Fibroblast of upper back skin (primary cell): ENCODE measurements at regions not wholly inside any gene's neighbourhood (a gene's known extent, or its start where the extent isn't known, plus 50 kb on each side); places are given as distances from the start of the nearest gene placed in this dataset.

ENCODE experiments used
- DNase-seq: peaks from one replicate; pipeline ENCODE4 v3.0.0-alpha.2; 2013

DNA sequence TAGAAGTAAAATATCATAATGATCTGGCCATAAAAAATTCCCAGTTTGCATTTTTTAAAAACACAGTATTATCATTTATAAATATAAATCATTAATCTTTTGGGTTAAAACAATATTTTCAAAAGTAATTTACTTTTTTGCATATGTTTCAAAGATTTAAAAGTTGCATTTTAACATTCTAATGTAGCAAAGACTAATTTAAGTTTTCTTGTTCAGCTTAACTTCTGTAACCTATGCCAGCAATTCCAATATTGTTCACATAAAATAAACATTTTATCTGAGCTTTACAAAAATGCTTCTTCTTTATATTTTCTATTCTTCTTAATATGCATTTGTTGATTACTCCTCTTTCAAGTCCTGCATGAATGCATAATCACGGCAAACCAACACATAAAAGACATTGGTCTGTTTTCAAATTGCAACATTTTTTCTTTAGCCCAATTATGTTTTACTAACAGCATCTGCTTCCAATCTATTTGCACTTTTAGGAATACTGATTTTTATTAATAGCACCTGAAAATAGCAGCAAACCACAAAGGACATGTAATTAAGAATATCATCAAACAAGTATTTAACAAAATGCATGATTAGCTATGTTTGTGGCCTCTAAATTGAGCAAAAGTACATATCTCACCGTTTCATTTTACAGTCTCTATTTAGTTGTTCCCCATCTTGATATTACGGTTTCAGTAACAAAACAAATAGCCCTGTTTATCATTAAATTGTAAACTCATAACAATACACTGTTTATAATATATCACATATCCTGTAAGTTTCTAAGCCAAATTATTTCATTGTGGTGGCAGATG lies 286.9 kb upstream of the NFE2L3 start:
- no peak for DNase-seq

- no peak for DNase-seq
Measured at GRCh38 chr7:25868509-25868908, 283.5 kb upstream of the NFE2L3 start.

DNA sequence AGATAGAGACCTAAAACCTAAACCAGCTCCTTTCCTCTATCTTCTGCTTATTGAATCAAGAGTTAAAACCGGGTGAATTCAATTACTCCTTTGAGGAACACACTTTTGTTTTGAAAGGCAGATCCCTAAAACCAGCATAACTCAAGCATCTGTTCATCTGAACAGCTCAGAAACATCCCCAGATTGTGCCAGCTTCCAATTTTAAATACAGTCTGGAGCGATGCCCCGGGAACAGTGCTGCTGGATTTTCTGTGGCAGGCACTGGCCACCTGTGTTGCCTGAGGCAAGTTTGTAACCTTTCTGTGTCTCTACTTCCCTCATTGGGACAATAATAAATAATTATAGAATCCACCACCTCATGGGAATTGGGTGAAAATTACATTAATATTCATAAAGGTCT lies 281.4 kb upstream of the NFE2L3 start:
- no peak for DNase-seq

- no peak for DNase-seq
Measured at GRCh38 chr7:25876092-25876491, 275.9 kb upstream of the NFE2L3 start.

DNA sequence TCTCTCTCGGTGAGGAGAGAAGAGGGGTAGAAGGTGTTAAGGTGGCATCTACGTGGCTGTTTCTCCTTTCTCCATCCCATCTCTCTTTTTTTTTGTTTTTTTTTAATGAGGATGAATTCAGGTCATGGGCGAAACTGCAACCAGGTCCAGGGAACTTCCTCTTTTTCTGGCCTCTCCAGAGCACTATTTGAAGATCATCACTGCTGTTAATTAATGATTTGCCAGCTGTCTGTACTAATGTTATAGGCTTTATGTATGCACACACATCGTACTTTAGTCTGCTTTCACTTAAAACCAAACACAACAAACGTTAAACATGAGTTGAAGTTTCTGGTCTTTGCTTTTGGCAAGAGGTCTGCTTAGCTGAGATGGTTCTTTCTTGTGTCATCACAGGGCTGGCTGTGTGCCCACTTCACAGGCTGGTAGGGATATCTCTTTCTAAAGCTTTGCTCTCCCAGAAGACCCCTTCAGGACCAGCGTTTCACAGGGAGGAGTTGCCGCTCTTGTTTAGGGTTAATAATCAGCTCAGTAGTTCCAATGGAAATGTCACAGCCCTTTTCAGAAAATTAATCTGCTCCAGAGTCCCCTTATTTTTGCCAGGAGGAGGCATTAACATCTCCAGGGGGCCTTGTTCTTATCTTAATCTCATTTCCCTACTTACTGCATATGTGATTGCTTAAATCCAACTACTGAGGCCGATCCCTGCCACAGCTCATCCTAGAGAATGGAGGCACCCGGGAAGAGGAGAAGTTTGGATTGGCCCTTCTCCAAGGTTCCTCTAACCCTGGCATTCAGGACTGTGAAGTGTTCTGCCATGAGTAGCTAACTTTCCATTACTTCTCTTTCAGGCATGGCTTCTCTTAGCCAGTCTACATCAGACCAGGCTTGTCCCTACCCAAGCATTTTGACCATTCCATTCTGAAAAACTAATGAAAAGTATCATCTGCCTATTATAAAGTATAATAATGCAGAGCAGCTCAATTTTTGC lies 273.9 kb upstream of the NFE2L3 start:
- no peak for DNase-seq

- DNase-seq: no peak
Measured at GRCh38 chr7:25879799-25880198, 272.2 kb upstream of the NFE2L3 start.

- DNase-seq: no peak
Measured at GRCh38 chr7:25881317-25882037, 270.5 kb upstream of the NFE2L3 start.

DNA sequence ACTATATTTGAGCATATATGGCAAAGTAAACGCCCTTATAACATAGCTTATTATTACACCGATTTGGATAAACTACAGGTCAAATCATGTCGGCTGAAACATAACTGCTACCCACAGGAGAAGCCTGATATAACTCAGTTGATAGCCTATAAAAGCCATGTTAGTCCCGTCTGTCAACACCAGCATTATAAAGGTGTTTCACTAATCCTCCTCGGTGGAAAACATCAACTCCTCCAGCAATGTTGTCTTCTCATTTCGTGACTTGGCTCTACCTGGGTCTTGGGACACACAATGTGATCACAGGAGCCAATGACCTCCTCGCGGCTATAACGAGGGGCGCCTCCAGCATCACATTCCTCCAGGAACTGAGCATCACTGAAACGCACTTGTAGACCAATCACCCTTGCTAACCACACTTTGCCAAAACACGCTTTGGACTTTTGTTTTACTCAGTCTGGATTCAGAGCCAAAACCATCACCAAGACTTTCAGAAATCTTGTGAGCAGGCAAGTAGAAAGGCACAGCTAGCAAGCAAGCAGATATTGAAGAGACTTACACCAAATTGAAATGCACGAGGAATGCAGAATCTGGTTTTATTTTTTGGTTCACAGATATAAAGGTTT lies 269.7 kb upstream of the NFE2L3 start:
- DNase-seq: no peak

DNA sequence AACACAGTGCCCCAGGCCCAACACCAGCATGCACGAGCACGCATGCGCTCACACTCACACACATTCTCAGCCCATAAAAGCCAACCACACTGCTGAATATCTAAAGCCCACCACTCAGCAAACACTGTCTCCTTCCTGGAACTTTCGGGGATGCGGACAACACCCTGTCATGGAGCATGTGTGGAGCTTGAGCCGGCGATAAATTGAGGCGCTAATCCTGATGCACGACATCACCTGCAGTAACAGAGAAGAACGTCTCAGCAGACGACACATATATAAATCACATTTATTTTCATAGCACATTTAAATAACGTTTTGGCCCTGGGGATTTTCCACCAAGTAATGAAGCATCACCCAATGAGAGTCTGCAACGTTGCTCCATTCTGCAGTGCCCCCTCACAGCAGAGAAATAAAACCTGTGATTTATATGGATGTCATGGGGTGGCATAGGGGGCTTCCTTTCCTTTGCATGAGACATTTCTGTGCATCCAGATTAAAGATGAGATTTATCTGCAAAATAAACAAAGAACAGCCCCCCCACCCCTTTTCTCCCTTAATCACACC lies 267.7 kb upstream of the NFE2L3 start:
- DNase-seq: no peak

GRCh38 chr7:25885057-25885576 lies 266.9 kb upstream of the NFE2L3 start:
- DNase-seq: no peak

DNA sequence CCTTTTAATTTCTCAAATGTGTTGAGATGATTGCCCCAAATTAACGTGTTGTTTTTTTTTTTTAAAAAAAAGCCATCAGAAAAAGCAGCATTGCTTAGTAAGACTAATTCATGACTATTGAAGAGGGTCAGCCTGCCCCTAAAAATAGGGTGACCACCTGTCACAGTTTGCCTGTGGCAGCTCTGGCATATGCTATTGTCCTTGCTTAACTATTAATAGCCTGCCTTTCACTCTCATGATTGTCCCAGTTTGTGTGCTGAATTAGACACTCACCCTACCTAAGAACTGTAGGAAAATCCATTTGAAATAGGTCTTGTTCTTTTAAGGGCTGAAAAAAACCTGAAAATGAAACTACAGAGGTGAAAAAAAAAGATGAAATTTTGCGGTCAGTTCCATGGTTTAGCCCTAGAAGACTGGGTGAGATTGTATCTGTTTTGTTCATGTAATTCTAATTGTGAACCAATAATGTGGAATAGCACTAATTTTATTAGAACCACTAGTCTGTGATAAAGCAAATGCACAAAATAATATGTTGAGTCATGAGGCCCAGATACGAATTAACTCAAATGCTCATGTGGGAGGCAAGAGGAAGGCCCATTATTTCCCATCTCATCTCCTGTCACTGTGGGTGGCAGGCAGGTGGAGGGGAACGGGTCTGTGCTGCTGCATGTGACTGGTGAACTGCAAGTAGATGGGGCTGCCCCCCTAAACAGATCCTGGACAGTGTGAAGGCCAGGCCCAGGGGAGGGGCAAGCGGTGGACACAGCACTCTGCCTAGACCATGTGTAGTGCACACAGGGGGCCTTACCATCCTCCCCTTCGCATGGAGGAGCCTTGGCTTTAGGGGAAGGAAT lies 265.4 kb upstream of the NFE2L3 start:
- no peak for DNase-seq

GRCh38 chr7:25887266-25887665 lies 264.7 kb upstream of the NFE2L3 start:
- no peak for DNase-seq

- DNase-seq: no peak
Measured at GRCh38 chr7:25887795-25888559, 264.0 kb upstream of the NFE2L3 start.

DNA sequence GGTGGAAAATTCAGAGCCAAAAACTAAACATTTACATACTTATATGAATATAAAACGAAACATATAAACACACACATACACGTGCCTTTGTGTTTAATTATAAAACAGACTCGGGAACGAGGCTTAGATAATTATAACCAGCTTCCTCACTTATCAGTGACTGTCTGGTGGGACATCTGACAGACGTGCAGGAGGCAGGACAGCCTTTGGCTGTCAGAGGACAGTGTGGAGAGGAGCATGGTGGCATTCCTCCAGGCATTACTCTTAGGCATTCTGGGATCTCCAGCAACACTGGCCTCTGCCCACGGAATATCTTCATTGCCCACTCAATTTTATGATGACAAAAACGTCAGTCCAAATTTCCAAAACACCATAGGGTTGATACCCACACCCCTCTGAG lies 262.2 kb upstream of the NFE2L3 start:
- DNase-seq: no peak

DNA sequence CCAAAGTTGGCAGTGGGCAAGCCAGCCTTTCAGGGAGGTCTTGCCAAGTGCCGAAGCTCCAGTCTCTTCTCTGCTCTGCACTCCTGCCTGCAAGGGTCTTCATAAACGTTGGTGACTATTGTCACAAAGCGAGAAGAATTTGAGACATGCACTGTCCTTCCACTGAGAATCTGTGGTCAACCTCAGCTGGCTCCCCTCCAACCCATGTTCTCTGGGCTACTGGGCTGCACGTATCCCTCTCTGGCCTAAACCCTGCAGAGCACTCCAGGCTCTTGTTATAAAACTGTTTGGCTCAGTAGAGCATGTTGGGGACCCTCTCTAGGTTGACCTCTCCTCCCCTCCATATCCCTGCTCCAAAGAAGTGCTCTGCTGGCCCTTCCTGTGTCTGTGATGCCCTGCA lies 260.4 kb upstream of the NFE2L3 start:
- no peak for DNase-seq

DNA sequence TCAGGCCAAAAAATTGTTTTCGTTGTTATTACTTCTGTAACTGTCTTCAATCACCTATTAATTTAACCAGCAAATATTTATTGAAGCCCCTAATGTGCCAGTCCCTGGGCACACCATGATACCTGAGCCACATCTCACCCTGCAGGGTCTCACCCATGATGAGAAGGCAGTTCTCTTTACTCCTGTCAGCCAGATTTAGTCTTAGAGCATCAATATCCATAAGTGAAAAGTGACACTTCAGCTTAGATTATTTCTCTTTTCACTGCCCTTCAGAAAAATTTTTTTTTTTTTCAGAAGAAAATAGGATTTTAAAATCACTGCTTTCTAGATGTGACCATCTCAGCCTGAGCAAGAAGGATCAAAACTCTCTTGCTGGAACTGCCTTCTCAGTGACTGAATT lies 258.6 kb upstream of the NFE2L3 start:
- no peak for DNase-seq

- no peak for DNase-seq
Measured at GRCh38 chr7:25894002-25894901, 257.7 kb upstream of the NFE2L3 start.

- peak; percentile 18 for DNase-seq
Measured at GRCh38 chr7:25894902-25895791, 256.9 kb upstream of the NFE2L3 start.
